GOT3 (cell line): ENCODE measurements at regions not wholly inside any gene's neighbourhood (a gene's known extent, or its start where the extent isn't known, plus 50 kb on each side); places are given as distances from the start of the nearest gene placed in this dataset.
A peak's percentile ranks its signal among the peaks of the same experiment; 100 is the strongest.
"Not testable (repeated sequence)": the region's sequence is repeated elsewhere in the genome, so short reads cannot be mapped to it uniquely, and the experiment has no call there.

ENCODE experiments used
- DNase-seq: peaks from one replicate; lab custom pipeline; 2025; ENCODE audit warnings: mixed read lengths; lab: John Stamatoyannopoulos, UW

DNA sequence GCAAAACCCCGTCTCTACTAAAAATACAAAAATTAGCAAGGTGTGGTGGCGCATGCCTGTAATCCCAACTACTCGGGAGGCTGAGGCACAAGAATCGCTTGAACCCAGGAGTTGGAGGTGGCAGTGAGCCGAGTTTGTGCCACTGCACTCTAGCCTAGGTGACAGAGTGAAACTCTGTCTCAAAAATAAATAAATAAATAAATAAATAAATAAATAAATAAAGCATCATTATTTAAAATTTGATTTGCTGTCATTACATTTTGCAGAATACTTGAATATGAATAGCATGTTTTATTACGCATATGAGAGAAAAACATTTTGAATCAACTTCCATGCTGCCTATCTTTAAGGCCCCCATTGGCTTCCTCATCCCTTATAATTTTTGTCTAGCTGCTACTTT, 53.4 kb upstream of the MED14 start:
- DNase-seq = not testable (repeated sequence)

DNA sequence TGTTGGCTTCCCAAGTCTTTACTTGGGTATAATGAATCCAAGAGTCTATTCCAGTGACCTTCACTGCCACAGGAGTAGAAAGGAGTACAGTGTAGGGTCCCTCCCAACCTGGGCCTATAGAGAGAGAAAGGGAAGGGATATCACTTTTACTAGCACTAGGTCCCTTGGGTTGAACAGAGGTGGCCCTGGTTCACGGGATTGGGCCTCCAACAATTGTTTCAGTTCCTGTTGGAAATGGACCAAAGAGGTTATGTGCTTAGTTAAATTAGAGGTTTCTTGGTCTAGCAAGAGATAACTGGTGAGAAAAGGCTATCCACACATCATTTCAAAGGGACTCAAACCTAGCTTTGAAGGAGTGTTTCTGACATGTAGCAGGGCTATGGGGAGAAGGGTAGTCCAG, 57.1 kb upstream of the MED14 start:
- no peak for DNase-seq

DNA sequence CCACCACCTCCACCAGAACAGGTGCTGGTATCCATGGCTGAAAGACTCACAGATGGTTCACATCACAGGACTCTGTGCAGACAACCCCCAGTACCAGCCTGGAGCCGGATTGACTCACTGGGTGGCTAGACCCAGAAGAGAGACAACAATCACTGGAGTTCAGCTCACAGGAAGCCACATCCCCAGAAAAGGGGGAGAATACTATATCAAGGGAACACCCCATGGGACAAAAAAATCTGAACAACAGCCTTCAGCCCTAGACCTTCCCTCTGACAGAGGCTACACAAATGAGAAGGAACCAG, 59.4 kb upstream of the MED14 start:
- DNase-seq = peak; percentile 3

DNA sequence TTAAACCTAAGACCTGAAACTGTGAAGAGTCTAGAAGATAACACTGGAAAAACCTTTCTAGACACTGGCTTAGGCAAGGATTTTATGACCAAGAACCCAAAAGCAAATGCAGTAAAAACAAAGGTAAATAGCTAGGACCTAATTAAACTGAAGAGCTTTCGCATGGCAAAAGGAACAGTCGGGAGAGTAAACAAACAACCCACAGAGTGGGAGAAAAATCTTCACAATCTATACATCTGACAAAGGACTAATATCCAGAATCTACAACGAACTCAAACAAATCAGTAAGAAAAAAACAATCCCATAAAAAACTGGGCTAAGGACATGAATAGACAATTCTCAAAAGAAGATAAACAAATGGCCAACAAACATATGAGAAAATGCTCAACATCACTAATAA, 64.4 kb upstream of the MED14 start:
- DNase-seq = not testable (repeated sequence)

DNA sequence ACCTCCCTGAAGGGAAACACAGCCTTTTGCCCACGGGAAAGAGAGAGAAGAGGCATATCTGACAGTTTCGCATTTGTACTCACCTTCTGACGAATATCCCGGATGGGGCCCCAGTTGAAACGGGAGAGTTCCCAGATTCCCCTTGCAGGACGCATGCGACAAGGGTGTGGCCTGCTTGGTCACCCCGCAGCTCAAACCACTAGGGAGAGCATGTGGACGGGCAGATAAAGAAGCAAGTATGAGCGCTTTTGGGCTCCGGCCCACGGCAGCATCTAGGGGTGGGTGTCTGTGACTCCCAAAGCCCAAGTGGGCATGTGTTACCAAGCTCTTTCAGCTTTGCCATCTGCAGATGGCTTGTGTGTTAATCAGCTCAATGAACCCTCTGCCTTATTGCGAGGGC, 70.1 kb upstream of the MED14 start:
- DNase-seq = no peak

DNA sequence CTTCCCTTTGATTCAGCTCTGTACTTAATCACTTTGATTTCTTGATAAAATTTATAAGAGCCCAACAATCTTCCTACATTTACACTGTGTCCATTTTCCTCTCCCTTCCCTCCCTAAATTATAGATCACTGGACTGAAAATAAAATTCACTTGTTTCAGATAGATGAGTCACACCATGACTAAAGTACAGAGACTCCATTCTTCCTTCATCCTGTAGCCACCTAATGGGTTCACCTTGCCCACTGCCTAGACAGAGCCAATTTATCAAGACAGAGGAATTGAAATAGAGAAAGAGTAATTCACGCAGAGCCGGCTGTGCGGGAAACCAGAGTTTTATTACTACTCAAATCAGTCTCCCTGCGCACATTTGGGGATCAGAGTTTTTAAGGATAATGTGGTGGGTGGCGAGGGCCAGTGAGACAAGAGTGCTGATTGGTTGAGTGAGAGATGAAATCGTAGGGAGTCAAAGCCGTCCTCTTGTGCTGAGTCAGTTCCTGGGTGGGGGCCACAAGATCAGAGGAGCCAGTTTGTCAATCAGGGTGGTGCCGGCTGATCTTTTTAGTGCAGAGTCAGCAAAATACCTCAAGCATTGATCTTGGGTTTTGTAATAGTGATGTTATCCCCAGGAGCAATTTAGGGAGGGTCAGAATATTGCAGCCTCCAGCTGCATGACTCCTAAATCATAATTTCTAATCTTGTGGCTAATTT, 71.3 kb upstream of the MED14 start:
- DNase-seq = no peak

DNA sequence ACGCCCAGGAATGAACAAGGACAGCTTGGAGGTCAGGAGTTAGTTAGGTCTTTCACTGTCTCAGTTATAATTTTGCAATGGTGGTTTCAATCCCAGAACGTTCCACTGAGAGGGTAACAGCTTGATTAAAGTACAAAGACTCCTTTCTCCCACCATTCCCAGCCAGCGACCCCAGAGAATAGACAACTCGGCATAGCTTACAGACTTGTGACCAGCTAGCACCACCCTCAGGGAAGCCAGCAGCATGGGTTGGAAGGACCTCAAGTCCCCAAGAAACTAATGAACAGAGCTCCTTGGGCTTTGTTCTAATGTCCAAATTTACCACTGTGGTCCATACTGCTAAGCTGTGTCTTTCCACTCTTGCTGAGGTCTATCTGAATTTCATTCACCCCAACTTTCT, 72.0 kb upstream of the MED14 start:
- no peak for DNase-seq

DNA sequence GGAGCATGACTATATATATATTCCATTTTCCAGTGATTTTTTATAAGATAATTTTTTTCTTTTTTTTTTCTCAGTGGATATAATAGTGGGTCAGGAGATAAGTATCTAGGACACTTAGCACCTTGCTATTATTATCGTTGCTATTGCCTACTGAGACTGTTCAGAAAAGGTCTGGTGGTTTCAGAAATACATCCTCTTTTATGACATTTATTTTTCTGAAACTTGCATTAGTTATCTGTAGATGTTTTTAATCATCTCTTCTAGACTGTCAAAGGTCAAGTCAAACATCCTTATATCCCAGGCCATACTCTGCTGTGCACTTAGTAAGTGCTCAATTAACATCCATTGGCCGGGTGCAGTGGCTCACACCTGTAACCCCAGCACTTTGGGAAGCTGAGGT, 72.9 kb upstream of the MED14 start:
- DNase-seq = no peak

DNA sequence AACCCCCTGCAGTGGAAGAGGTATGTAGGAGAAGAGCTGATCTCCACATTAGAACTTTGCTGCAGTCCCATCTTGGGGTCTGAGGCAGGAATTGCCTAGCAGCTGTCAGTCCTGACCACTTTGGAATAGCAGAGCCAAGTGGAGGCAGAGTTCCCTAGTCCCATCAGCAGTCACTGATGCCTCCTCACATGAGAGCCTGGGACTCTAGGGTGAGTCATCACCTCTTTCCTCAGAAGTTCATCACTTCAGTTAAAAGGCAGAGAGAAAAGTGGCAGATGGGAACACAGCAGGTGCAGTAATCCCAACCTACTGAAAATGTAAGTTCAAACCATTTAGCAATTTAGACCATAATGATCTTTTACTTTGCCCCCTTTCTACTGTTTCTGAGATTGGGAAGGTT, 73.9 kb upstream of the MED14 start:
- no peak for DNase-seq

DNA sequence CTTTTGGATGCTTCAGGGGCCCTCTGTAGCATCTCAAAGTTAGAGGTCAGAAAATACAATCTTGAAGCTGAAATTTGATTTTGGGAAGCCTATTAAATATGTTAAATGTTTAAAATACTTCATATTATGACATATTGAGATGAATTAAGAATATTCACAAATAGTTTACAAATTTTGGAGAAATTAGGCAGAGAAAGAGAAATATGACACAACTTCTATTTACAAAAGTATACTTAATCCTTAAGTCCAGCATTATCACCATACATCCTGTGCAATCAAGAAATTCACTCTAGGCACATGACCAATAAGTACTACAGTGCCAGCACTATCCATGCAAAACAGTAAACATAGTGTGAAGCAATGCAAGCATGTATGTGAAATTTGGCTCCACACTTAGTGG, 79.7 kb upstream of the MED14 start:
- not testable (repeated sequence) for DNase-seq

DNA sequence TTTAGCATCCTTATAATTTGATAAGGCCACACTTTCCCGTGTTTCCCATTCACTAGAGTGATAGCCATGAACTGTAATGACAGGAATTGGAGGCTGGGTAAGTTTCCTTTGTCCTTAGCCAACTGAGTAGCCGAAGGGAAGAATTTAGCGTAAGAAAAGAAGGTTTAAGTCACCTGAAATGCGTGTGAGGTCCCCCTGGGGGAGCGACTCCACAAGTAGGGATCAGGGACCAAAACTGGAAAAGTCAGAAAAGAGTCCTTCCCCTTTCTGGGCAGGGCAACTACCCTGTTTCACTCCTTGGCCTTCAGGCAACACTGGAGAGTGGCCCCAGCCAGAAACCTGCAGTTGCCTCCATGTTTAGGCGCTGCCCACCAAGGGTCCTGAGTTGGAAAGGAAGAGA, 81.6 kb upstream of the MED14 start:
- no peak for DNase-seq

DNA sequence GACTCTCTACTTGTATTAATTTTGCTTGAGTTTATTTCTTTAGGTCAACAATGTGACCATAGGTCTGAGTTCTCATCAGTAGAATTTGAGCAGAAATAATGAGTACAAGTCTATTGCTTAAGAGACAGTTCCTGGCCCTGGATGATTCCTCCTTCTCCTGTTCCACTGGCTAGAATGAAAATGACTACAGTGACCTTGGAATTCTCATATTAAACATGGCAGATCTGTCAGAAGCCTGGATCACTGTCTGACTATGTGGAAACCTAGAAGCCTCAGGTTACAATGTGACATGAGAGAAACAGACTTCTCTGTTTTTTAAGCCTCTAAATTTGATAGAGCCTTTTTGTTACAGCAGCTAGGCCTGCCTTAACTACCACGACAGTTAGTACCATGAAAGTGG, 82.9 kb upstream of the MED14 start:
- no peak for DNase-seq

DNA sequence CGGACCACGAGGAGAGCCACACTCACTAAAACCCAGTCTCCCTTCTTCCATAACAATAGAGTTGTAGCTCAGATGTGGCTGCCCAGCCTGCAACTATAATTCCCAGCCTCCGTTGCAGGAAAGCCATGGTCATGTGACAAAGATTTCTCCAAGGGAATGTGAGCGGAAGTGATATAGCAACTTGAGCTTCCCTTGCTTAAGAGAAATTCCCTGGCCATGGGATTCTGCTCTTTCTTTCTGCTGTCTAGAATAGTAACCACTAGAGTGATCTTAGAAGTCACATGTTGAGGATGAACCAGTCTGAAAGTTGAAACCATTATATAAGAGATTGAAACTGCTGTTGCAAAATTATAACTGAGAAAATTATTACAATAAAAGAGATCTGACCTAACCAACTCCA, 86.4 kb upstream of the MED14 start:
- DNase-seq = no peak

DNA sequence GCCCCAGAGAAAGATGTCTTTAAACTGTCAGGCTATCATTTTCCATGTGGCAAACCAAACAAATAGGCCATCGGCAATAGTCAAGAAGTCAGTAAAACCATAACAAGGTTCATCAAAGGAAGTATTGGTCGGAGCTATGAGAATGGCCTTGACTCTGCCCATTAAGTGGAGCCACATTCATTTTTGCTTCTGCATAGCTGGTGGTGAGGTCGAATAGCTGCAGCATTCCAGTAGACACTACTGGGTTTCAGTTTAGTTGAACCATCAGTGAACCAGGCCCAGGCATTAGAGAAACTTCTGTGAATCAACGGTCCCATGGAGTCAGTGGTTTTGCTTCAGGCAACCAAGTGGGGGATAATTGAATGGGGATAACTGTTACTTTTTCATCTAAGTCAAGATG, 92.0 kb upstream of the MED14 start:
- DNase-seq = no peak

DNA sequence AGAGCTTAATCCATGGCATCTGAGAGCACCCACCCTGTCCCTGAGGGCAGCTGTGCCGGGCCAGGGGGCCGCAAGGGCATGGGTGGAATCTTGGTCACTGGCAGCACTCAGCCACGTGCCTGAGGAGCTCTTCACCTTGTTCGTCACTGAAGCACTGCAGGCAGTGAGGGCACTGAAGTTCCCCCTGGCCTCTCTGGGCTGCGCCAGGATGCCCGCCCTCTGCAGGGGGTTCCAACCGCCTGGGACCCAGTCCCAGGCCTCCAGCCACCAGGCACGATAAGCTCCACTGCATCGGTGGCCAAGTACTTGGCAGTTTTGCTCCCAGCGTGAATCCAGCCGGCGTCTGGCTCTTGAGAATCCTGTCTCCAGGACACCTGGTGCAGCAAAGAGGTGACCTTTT, 96.4 kb upstream of the MED14 start:
- DNase-seq = no peak

DNA sequence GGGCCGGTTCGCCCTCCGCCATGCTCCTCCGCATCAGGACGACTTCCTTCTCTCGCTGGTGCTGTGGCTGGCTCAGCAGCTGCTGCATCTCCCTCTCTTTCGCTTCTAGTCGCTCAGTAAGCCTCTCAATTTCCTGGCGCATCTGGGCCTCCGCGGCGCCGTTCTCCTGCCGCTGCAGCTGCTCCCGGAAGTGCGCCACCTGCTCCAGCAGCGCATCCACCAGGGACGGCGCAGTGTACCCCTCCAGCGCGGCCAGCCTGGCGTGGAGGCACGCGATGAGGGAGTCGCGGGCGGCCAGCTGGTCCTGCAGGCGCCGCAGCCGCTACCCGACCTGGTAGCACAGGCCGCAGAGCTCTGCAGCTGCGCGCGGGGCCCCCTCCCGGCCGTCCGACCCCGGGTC, 97.4 kb upstream of the MED14 start:
- no peak for DNase-seq

DNA sequence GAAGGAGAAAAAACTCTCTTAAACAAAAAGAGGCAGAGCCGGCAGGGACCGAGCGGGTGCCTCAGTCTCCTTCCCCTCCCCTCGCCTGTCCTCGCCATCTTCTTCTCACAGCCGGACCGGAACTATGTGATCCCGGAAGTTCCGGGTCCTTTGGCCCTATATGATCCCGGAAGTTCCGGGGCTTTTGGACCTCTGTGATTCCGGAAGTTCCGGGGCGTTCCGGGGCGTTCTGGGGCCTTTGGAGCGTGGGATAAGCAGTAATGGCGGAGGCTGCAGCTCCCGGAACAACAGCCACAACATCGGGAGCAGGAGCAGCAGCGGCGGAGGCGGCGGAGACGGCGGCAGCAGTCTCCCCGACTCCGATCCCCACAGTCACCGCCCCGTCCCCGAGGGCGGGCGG, 98.9 kb upstream of the MED14 start:
- DNase-seq = no peak

DNA sequence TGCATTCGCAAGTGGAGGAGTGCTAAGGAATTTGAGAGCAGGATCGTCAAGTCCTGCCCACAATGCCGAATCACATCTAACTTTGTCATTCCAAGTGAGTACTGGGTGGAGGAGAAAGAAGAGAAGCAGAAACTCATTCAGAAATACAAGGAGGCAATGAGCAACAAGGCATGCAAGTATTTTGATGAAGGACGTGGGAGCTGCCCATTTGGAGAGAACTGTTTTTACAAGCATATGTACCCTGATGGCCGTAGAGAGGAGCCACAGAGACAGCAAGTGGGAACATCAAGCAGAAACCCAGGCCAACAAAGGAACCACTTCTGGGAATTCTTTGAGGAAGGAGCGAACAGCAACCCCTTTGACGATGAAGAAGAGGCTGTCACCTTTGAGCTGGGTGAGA, 100.2 kb upstream of the MED14 start:
- DNase-seq = no peak

DNA sequence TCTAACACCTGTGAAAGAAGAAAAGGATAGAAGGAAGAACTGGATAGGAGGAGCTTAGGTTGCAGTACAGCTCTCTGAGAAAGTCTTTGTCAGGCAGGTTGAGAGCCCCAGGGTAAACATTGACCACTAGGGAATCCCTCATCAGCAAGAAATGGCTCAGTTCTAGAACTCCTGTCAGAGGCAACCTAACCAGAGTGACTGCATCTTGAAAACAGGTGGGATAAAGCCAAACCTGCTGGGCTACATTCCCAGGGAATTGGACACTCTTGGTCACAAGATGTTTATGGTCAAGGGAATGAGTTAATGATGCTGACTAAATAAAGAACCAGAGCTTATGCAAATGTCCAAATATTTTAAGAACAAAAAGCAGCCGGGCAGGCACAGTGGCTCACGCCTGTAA, 108.3 kb upstream of the MED14 start:
- DNase-seq = no peak

DNA sequence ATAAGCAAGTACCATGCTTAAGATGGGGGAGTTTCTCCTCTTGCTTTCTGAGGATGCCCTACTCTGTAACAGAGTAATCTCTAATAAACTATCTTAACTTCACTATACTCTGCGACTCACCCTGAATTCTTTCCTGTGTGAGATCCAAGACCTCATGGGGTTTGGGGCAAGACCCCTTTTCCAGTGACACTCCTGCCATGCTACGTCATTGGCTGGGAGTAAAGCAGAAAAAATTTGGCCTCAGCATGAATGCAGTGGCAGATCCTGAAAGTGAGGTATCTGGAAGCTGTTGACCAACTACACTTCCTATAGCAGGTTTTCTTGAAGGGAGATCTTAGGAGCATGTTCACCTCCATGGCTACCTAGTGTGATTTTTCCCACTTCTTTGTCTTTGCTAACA, 109.1 kb upstream of the MED14 start:
- no peak for DNase-seq

DNA sequence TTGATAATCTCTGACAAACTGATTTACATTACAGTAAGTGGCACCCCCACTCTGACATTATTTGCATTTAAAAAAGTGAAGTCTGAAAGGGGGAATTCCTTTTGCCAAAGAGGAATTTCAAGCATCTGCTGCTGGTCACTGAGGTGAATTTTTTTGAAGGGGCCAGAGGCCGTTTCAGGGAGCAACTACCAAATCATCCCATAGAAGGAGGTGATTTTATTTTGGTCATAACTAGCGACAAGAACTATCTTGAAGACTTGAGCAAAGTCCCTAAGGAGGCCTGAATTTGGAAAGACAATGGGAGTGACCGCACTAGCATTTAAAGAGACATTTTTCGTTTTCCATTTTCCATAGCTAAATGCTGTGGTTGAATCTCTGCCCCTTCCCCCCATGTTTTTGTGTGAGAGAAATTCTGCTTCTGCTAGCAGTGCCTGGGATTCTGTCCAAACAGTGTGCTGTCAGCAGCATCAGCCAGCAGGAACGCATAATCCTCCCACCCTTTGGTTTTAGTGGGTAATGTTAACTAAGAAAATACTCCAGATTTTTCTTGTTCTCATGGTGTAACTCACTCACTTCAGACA, 110.1 kb upstream of the MED14 start:
- peak; percentile 5 for DNase-seq

DNA sequence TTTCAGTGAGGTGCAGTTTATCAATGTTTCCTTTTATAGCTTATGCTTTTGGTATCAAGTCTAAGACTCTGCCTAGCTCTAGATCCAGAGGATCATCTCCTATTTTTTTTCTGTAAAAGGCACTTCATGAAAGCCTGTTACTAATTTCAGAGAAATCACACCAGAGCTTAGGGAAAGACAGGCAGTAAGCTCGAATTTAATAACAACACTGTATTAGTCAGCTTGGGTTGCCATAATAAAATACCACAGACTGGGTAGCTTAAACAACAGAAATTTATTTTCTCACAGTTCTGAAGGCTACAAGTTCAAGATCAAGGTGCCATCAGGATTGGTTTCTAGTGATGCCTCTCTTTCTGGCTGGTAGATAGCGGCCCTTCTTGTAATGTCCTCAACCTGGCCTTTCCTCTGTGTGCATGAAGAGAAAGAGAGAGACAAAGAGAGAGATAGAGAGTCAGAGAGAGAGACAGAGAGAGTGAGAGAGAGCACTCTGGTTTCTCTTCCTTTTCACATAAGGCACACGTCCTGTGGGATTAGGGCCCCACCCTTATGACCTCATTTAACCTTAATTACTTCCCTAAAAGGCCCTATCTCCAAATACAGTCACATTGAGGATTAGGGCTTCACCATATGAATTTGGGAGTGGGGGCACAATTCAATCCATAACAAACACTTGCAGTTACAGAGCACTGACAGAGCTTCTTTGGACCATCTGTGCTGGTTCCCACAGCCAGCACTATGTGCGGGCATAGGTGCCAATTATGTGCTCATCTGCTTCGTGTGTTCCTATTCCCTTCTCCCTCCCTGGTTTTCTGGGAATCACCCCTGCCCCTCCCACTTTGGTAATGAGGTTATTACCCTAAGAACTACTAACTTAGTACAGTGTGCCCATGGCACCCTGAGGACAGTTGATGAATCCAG, 114.8 kb upstream of the MED14 start:
- no peak for DNase-seq

DNA sequence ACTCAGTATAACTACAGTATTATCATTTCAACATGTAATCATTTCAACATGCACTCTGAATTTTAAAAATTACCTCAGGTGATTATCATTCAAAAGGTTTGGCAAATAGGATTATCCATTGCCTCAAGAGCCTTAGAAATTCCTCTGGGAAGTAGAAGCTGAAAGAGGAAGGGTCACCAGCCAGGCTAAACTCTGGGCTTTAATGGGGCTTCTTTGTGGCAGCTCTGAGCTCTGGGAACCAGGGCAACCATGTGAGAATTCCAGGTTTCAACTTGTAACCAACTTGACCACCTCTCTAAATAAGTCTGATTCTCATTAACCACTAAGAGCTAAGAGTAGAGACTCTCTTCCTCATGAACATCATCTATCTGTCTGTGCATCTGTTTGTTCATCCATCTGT, 117.2 kb upstream of the MED14 start:
- DNase-seq = no peak
